A673 (cell line): ENCODE measurements at regions not wholly inside any gene's neighbourhood (a gene's known extent, or its start where the extent isn't known, plus 50 kb on each side); places are given as distances from the start of the nearest gene placed in this dataset.

ENCODE experiments used
- BruUV-seq: library from RNA; stranded (reverse); fragments of 400-500 nt; replicated peaks from 2 replicates; lab custom pipeline; 2021; lab: Mats Ljungman, UMichigan
- CTCF ChIA-PET: fragments of 300-600 bp; sonication (Branson Sonifier 250); formaldehyde crosslinking; loops from one replicate; lab custom pipeline; 2022; ENCODE audit warnings: antibody characterized with exemption; lab: Charles Lee
- POLR2A ChIA-PET: fragments of 300-600 bp; sonication (Branson Sonifier 250); formaldehyde crosslinking; loops from one replicate; lab custom pipeline; 2022; ENCODE audit warnings: antibody characterized with exemption; ENCODE audit not compliant: low non-redundant PET; lab: Charles Lee
- DNase-seq: peaks from one replicate; pipeline ENCODE4 v3.0.0-alpha.2; 2015; ENCODE audit warnings: low spot score
- H3K27ac ChIP-seq: fragments of 200-600 bp; sonication (generic); 2 replicates; pipeline ENCODE4 v1.5.1; 2016; ENCODE audit warnings: mixed run types, low read depth, mild to moderate bottlenecking, mixed read lengths, antibody characterized with exemption, low read length; ENCODE audit not compliant: poor library complexity, severe bottlenecking
- H3K27me3 ChIP-seq: fragments of 200-600 bp; sonication (generic); replicated peaks from 2 replicates; pipeline ENCODE4 v1.6.1; 2017; ENCODE audit warnings: mixed run types, low read depth, mild to moderate bottlenecking, mixed read lengths, antibody characterized with exemption, low read length; ENCODE audit not compliant: insufficient read depth, poor library complexity
- H3K36me3 ChIP-seq: fragments of 200-600 bp; sonication (generic); 2 replicates; pipeline ENCODE4 v1.6.1; 2016; ENCODE audit warnings: mixed run types, mild to moderate bottlenecking, mixed read lengths, antibody characterized with exemption, low read length; ENCODE audit not compliant: insufficient read depth, poor library complexity, severe bottlenecking
- H3K4me1 ChIP-seq: fragments of 200-600 bp; sonication (generic); 2 replicates; pipeline ENCODE4 v1.6.1; 2017; ENCODE audit warnings: mixed run types, mild to moderate bottlenecking, mixed read lengths, antibody characterized with exemption, low read length; ENCODE audit not compliant: insufficient read depth, poor library complexity, severe bottlenecking
- H3K4me3 ChIP-seq: fragments of 200-600 bp; sonication (generic); 2 replicates; pipeline ENCODE4 v1.5.1; 2016; ENCODE audit warnings: low read depth, mixed run types, mild to moderate bottlenecking, mixed read lengths, low read length; ENCODE audit not compliant: poor library complexity, severe bottlenecking
- H3K9me3 ChIP-seq: fragments of 200-600 bp; sonication (generic); 2 replicates; pipeline ENCODE4 v1.6.1; 2016; ENCODE audit warnings: mixed run types, low read depth, mild to moderate bottlenecking, mixed read lengths, antibody characterized with exemption, low read length; ENCODE audit not compliant: poor library complexity, severe bottlenecking
- CTCF ChIP-seq: fragments of 300-800, 200-600 bp; sonication (generic); conservative IDR thresholded peaks from 2 replicates; pipeline ENCODE4 v1.5.1; 2017; ENCODE audit warnings: low read depth, mild to moderate bottlenecking, antibody characterized with exemption, low read length, moderate library complexity, mixed read lengths
- EZH2 ChIP-seq: fragments of 200-600 bp; sonication (generic); IDR thresholded peaks from 2 replicates; pipeline ENCODE4 v1.6.1; 2017; ENCODE audit warnings: borderline replicate concordance, low read depth, mild to moderate bottlenecking, mixed read lengths, antibody characterized with exemption, low read length; ENCODE audit not compliant: poor library complexity, severe bottlenecking
- intact Hi-C: fragments of 100-400 bp; cut with micrococcal nuclease; formaldehyde crosslinking; loops from one replicate; pipeline ENCODE4 v1.10.0; 2022; ENCODE audit not compliant: unreplicated experiment

DNA sequence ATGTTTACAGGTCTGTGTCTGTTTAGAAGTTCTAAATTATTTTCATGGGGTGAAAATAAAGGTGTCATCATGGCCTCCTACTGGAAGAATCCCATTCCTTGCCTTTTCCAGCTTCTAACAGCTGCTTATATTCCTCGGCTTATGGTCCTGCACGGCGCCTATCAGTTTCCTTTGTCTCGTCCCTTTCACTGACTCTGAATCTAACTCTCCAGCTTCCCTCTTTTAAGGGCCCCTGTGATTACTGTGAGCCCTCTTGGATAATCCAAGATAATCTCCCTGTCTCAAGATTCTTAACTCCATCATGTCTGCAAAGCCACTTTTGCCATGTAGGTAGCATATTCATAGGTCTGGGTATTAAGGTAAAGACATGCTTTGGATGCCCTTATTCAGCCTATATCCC, 441.0 kb upstream of the ERCC4 start:
- BruUV-seq: no TSS peak
- TF ChIP-seq CTCF: no peak
- no peak for TF ChIP-seq EZH2
- CTCF ChIA-PET: no interaction called here

DNA sequence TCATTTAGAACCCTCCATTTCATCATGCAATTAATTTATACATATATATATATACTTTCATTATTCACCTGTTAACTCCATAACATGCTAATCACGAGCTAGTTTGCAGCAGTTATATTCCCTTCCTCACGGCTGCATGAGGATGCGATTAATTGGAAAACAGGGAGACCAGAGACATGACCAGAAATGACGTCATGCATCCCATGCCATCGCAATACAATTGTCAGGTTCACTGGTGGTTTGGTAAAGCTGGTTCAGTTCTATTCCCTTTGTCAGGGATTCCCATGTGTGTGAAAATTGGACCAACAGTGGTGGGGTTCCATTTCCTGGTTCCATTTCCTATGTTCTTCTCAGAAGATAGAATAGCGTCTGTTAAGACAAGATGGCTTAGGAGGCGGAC, 440.4 kb upstream of the ERCC4 start:
- TF ChIP-seq EZH2 (no peak), CTCF (no peak)
- H3K4me1 ChIP-seq: no peaks in the 10 kb centered on the region
- ChIA-PET POLR2A (no interaction called here), CTCF (no interaction called here)
- no peak overlapping the region for H3K27ac ChIP-seq
- intact Hi-C loops: no loop called here
- DNase-seq: no peak
- BruUV-seq: no TSS peak
- peaks cover 17% of the 10 kb centered on the region for H3K9me3 ChIP-seq
- H3K36me3 ChIP-seq: no peaks in the 10 kb centered on the region
- H3K4me3 ChIP-seq: no peak overlapping the region
- H3K27me3 ChIP-seq: no peaks in the 10 kb centered on the region

More for the DNA sequence above, 441.0 kb upstream of the ERCC4 start:
- intact Hi-C loops: no loop called here
- no peaks in the 10 kb centered on the region for H3K36me3 ChIP-seq
- peaks cover 17% of the 10 kb centered on the region for H3K9me3 ChIP-seq
- DNase-seq: no peak
- no peaks in the 10 kb centered on the region for H3K27me3 ChIP-seq
- no peak overlapping the region for H3K4me3 ChIP-seq
- H3K27ac ChIP-seq: no peak overlapping the region
- no peaks in the 10 kb centered on the region for H3K4me1 ChIP-seq
- POLR2A ChIA-PET: no interaction called here

DNA sequence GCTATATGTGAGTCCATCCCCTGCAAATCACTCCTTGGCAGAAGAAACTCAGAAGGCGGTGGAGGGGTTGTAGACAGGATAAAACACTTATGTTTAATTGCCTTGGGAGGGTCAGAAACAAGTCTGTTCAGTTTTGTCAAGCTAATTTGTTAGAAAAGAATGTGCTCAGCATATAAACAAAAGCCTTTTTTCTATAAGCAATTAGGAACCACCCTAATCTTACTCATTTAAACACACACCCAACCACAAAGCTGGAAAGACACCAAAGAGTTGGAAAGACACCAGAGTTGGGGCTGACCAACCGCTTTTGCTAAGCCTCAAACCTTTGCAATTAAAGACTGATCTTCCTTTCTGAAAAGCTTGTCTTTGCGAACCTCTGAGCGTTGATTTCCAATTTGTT, 439.2 kb upstream of the ERCC4 start:
- no peak for DNase-seq
- Histone ChIP-seq H3K4me3 (no peak overlapping the region), H3K27ac (no peak overlapping the region), H3K4me1 (no peaks in the 10 kb centered on the region), H3K9me3 (peaks cover 17% of the 10 kb centered on the region), H3K27me3 (no peaks in the 10 kb centered on the region), H3K36me3 (no peaks in the 10 kb centered on the region)
- TF ChIP-seq EZH2: no peak
- no peak for TF ChIP-seq CTCF
- intact Hi-C loops: no loop called here
- no TSS peak for BruUV-seq
- CTCF ChIA-PET: no interaction called here
- POLR2A ChIA-PET: no interaction called here
